ENCODE measurements at regions not wholly inside any gene's neighbourhood (a gene's known extent, or its start where the extent isn't known, plus 50 kb on each side); places are given as distances from the start of the nearest gene placed in this dataset.

- no peak for TF ChIP-seq CREB1 (IDR thresholded peaks at IDR 0.05; ENCODE audit: low read depth)
- TF ChIP-seq RAD21 (IDR thresholded peaks at IDR 0.05; ENCODE audit: low read depth): no peak
- TF ChIP-seq EGR1 (IDR thresholded peaks at IDR 0.05): no peak
- TF ChIP-seq NFIC (IDR thresholded peaks at IDR 0.05): no peak
- no peak for TF ChIP-seq MAX (IDR thresholded peaks at IDR 0.05)
- TF ChIP-seq TCF12 (IDR thresholded peaks at IDR 0.05; ENCODE audit: low read depth): no peak
- TF ChIP-seq CEBPB (IDR thresholded peaks at IDR 0.05): no peak
These were observed 130.7 kb upstream of the NLRP1 start for GRCh38 chr17:5714993-5715392.

- no peak for TF ChIP-seq TAF1 (IDR thresholded peaks at IDR 0.05; ENCODE audit: low read depth)
- no peak for TF ChIP-seq MAX (IDR thresholded peaks at IDR 0.05)
- TF ChIP-seq TEAD4 (IDR thresholded peaks at IDR 0.05): no peak
- TF ChIP-seq REST (IDR thresholded peaks at IDR 0.05; ENCODE audit: low read depth): no peak
- TF ChIP-seq ZBTB7A (IDR thresholded peaks at IDR 0.05; ENCODE audit: low read depth): no peak
- TF ChIP-seq RAD21 (IDR thresholded peaks at IDR 0.05; ENCODE audit: low read depth): no peak
- no peak for TF ChIP-seq EP300 (IDR thresholded peaks at IDR 0.05; ENCODE audit: borderline replicate concordance)
- TF ChIP-seq CEBPB (IDR thresholded peaks at IDR 0.05): no peak
- TF ChIP-seq USF1 (IDR thresholded peaks at IDR 0.05): no peak
- TF ChIP-seq NFIC (IDR thresholded peaks at IDR 0.05): no peak
- TF ChIP-seq TCF12 (IDR thresholded peaks at IDR 0.05; ENCODE audit: low read depth): no peak
- no peak for TF ChIP-seq YY1 (IDR thresholded peaks at IDR 0.05; ENCODE audit: low read depth)
- no peak for TF ChIP-seq FOXM1 (IDR thresholded peaks at IDR 0.05; ENCODE audit: borderline replicate concordance, low read depth)
- TF ChIP-seq EGR1 (IDR thresholded peaks at IDR 0.05): no peak
- no peak for TF ChIP-seq CREB1 (IDR thresholded peaks at IDR 0.05; ENCODE audit: low read depth)
These were observed 131.2 kb upstream of the NLRP1 start for GRCh38 chr17:5715478-5715877.

- TF ChIP-seq REST (IDR thresholded peaks at IDR 0.05; ENCODE audit: low read depth) (no peak), TAF1 (IDR thresholded peaks at IDR 0.05; ENCODE audit: low read depth) (no peak), EP300 (IDR thresholded peaks at IDR 0.05; ENCODE audit: borderline replicate concordance) (no peak), YY1 (IDR thresholded peaks at IDR 0.05; ENCODE audit: low read depth) (no peak), RAD21 (IDR thresholded peaks at IDR 0.05; ENCODE audit: low read depth) (no peak), FOXM1 (IDR thresholded peaks at IDR 0.05; ENCODE audit: borderline replicate concordance, low read depth) (no peak), EGR1 (IDR thresholded peaks at IDR 0.05) (no peak)
These were observed 134.4 kb upstream of the NLRP1 start for GRCh38 chr17:5718726-5719125.

- no peak for TF ChIP-seq CEBPB (IDR thresholded peaks at IDR 0.05)
- no peak for TF ChIP-seq TCF12 (IDR thresholded peaks at IDR 0.05; ENCODE audit: low read depth)
- TF ChIP-seq CREB1 (IDR thresholded peaks at IDR 0.05; ENCODE audit: low read depth): no peak
- no peak for TF ChIP-seq FOXM1 (IDR thresholded peaks at IDR 0.05; ENCODE audit: borderline replicate concordance, low read depth)
- no peak for TF ChIP-seq TEAD4 (IDR thresholded peaks at IDR 0.05)
- no peak for TF ChIP-seq NFIC (IDR thresholded peaks at IDR 0.05)
- TF ChIP-seq USF1 (IDR thresholded peaks at IDR 0.05): no peak
- TF ChIP-seq ZBTB7A (IDR thresholded peaks at IDR 0.05; ENCODE audit: low read depth): no peak
- no peak for TF ChIP-seq MAX (IDR thresholded peaks at IDR 0.05)
- no peak for TF ChIP-seq REST (IDR thresholded peaks at IDR 0.05; ENCODE audit: low read depth)
- no peak for TF ChIP-seq RAD21 (IDR thresholded peaks at IDR 0.05; ENCODE audit: low read depth)
- TF ChIP-seq EGR1 (IDR thresholded peaks at IDR 0.05): no peak
- no peak for TF ChIP-seq TAF1 (IDR thresholded peaks at IDR 0.05; ENCODE audit: low read depth)
- no peak for TF ChIP-seq EP300 (IDR thresholded peaks at IDR 0.05; ENCODE audit: borderline replicate concordance)
These were observed 135.7 kb upstream of the NLRP1 start for GRCh38 chr17:5719976-5720375.

Data from Ishikawa (cell line).